Aorta (tissue), 5 donors: ENCODE measurements at regions not wholly inside any gene's neighbourhood (a gene's known extent, or its start where the extent isn't known, plus 50 kb on each side); places are given as distances from the start of the nearest gene placed in this dataset.

Experiments used
- ATAC-seq: fragments of 200-7000 bp; cut with Tn5 transposase; one replicate; pipeline ENCODE4 v1.9.1; 2022; ENCODE audit warnings: moderate library complexity; ENCODE audit not compliant: low FRiP score
- DNase-seq, 2 donors: peaks; one replicate each; pipeline ENCODE4 v3.0.0-alpha.2; 2020
- H3K27ac ChIP-seq, 2 donors: one replicate each; pipeline ENCODE4 v1.5.1; 2013; ENCODE audit warnings: low read length in 2 of 2, mild to moderate bottlenecking in 2 of 2, moderate library complexity in 2 of 2, control low read depth in 1 of 2, inconsistent platforms in 1 of 2, low read depth in 1 of 2
- H3K27me3 ChIP-seq, 2 donors: one replicate each; pipeline ENCODE4 v1.6.1; 2013; ENCODE audit warnings: control low read depth in 1 of 2, low read length in 1 of 2, mild to moderate bottlenecking in 1 of 2, moderate library complexity in 1 of 2; ENCODE audit not compliant: insufficient read depth in 2 of 2, control insufficient read depth in 1 of 2
- H3K36me3 ChIP-seq, 2 donors: one replicate each; pipeline ENCODE4 v1.6.1; 2013; ENCODE audit warnings: control low read depth in 1 of 2, low read length in 1 of 2, mild to moderate bottlenecking in 1 of 2; ENCODE audit not compliant: insufficient read depth in 2 of 2, control insufficient read depth in 1 of 2
- H3K4me1 ChIP-seq, 2 donors: one replicate each; pipeline ENCODE4 v1.6.1; 2013; ENCODE audit warnings: low read length in 2 of 2, control low read depth in 1 of 2, mild to moderate bottlenecking in 1 of 2, moderate library complexity in 1 of 2; ENCODE audit not compliant: insufficient read depth in 2 of 2, control insufficient read depth in 1 of 2
- H3K4me3 ChIP-seq, 2 donors: one replicate each; pipeline ENCODE4 v1.5.1; 2013; ENCODE audit warnings: low read length in 2 of 2, control low read depth in 1 of 2, mild to moderate bottlenecking in 1 of 2
- H3K9me3 ChIP-seq: one replicate; pipeline ENCODE4 v1.6.1; 2013; ENCODE audit warnings: mild to moderate bottlenecking, low read length; ENCODE audit not compliant: control insufficient read depth
- WGBS, 2 donors: extraction: QIAGEN DNeasy Blood & Tissue Kit; methylation state at CpG; one replicate each; pipeline ENCODE4 v1.1.7; 2013; 5-methylcytosine and 5-hydroxymethylcytosine counted together
- intact Hi-C, 2 donors: fragments of 100-400 bp; cut with DNase I; formaldehyde crosslinking; loops; one replicate each; pipeline versions ENCODE4 v1.14.2 to v1.15.0; 2022
- donor health status: healthy with polysubstance abuse.
- donor health status: Bipolar disorder and iron deficiency.
- donor health status: DM: no; HTN: no; CAD: no.
- donor health status: DM: no; HTN: no; CAD: no.
- donor health status: DM: yes; HTN: yes; CAD: no.

DNA sequence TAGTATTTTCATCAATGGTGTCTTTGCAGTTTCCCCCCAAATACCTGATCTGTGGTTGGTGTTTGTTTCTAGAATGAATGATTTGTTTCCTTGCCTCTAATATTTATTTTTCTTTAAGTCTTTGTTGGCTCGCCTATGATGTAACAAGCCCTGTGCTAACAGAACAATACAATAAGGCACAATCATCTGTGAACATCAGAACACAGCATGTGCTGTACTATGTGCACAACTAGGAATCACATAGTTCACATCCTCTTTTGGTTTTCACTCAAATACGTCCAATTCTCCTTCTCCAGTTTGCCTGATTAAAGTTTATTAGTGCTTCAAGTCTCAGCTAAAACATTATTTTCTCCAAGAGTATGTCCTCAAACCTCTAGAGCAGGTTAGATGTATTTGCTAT is 613.1 kb downstream of the EPHA7 start:
- H3K27ac ChIP-seq = no peak overlapping the region
- H3K4me1 ChIP-seq = no peaks in the 10 kb centered on the region
- H3K36me3 ChIP-seq = no peaks in the 10 kb centered on the region
- DNase-seq (no peak), ATAC-seq (no peak)
- no peaks in the 10 kb centered on the region for H3K27me3 ChIP-seq
- H3K9me3 ChIP-seq = no peaks in the 10 kb centered on the region
- intact Hi-C loops = no loop called here
- WGBS, 2 donors = 59 to 60% methylated on average over 2 of the region's 2 CpGs
- no peak overlapping the region for H3K4me3 ChIP-seq

DNA sequence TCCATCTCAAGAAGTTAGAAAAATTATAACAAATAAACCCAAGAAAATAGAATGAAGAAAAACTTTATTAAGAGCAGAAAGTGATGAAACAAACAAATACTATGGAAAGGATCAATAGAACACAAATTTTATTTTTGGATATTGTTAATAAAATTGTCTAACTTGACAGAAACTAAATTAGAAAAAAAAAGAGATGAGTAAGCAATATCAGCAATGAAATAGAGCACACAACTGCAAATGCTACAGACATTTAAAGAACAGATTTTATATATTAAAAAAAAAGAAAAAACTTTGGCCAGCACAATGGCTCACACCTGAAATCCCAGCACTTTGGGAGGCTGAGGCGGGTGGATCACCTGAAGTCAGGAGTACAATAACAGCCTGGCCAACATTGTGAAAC is 628.0 kb downstream of the EPHA7 start:
- no peaks in the 10 kb centered on the region for H3K36me3 ChIP-seq
- no peak overlapping the region for H3K27ac ChIP-seq
- ATAC-seq (no peak), DNase-seq (no peak)
- no peak overlapping the region for H3K4me3 ChIP-seq
- H3K9me3 ChIP-seq = no peaks in the 10 kb centered on the region
- H3K4me1 ChIP-seq = no peaks in the 10 kb centered on the region
- H3K27me3 ChIP-seq = no peaks in the 10 kb centered on the region
- intact Hi-C loops = no loop called here
- 94 to 100% methylated on average over 1 of the region's 1 CpG for WGBS, 2 donors

DNA sequence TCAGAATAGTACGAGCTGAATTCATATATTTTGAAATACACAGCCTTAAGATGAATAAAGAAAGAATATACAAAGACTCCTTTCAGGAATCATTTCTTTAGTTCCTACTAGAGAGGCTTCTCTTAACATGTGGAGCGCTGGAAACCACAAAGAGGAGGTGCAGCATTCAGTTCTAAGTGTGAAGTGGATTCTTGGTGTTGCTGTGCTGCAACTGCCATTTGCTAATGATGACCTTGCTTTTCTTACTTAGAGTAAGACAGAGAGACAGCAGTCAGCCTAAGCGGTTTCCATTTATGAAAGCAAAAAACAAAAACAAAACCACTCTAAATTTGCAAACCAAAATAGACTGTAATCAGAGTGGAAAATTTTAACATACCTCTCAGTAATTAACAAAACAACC is 629.0 kb downstream of the EPHA7 start:
- Histone ChIP-seq H3K9me3 (no peaks in the 10 kb centered on the region), H3K27ac (no peak overlapping the region), H3K27me3 (no peaks in the 10 kb centered on the region), H3K4me3 (no peak overlapping the region), H3K36me3 (no peaks in the 10 kb centered on the region), H3K4me1 (no peaks in the 10 kb centered on the region)
- intact Hi-C loops = no loop called here
- 44 to 46% methylated on average over 3 of the region's 3 CpGs for WGBS, 2 donors
- no peak for ATAC-seq
- no peak for DNase-seq

DNA sequence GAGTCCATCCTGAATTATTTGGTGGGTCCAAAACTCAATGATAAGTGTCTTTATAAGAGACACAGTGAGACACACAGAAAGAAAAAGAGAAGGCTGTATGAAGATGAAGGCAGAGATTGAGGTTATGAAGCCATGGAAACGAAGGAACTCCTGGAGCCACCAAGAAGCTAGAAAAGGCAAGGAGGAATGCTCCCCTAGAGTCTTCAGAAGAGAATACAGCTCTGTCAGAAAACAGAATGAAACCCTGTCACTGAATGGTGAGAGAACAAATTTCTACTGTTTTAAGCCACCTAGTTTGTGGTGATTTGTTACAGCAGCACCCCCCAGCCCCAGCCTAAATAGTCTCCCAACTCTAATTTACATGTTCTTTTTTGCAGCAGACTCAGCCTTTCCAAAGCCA is 635.1 kb downstream of the EPHA7 start:
- Histone ChIP-seq H3K27ac (no peak overlapping the region), H3K9me3 (no peaks in the 10 kb centered on the region), H3K27me3 (no peaks in the 10 kb centered on the region), H3K4me1 (no peaks in the 10 kb centered on the region), H3K4me3 (no peak overlapping the region), H3K36me3 (no peaks in the 10 kb centered on the region)
- intact Hi-C loops = no loop called here
- DNase-seq = no peak
- no peak for ATAC-seq
- WGBS, 2 donors = 77 to 81% methylated on average over 1 of the region's 1 CpG

DNA sequence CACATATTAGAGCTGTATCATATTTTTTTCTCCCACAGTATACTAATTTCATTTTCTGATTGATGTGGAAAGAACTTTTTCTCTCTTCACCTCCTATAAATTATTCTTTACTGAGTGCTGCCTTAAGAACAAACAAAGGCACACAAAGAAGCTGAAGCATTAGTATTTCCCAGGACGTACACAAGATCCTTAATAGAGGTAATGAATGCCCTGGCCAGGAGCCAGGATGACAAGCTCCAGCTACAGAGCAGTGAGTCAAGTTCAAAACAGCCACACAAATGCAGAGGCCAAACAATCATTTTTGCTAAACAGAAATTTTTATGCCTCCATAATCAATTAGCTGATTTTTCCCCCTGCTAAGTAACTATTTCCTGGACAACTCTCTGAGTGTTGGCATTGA is 639.6 kb downstream of the EPHA7 start:
- no peaks in the 10 kb centered on the region for H3K27me3 ChIP-seq
- H3K4me3 ChIP-seq = no peak overlapping the region
- H3K36me3 ChIP-seq = no peaks in the 10 kb centered on the region
- WGBS, 2 donors = 11% methylated on average over 1 of the region's 1 CpG
- H3K27ac ChIP-seq = no peak overlapping the region
- no peaks in the 10 kb centered on the region for H3K9me3 ChIP-seq
- H3K4me1 ChIP-seq = no peaks in the 10 kb centered on the region
- no peak for ATAC-seq
- intact Hi-C loops = no loop called here
- no peak for DNase-seq

DNA sequence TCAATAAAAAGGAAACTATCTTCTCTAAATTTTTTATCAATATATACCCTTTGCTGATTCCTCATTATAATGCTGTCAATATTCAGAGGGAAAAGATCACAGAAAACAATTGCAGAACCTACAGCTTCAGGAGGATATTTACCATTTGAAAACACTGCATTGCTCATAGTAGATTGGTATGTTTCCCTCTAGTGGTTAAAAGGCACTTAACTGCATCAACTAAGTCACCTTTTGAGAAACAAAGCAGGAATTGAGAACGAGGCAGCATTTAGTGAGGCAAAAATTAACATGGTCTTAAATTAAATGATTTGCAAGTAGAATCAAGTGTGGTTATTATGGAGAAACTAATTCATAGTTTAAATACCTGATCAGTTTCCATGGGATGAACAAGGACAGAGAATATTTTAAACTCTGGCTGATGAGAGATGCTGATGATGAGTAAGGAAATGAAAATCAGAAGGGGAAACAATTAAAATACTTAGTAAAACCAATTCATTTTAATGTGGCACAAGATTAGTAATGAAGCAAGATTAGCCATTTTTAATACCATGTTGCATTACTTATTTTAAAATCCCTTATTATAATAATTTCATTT is 642.1 kb downstream of the EPHA7 start:
- WGBS, 2 donors = 37 to 42% methylated on average over 1 of the region's 1 CpG
- Histone ChIP-seq H3K27me3 (no peaks in the 10 kb centered on the region), H3K36me3 (no peaks in the 10 kb centered on the region), H3K4me3 (no peak overlapping the region), H3K4me1 (no peaks in the 10 kb centered on the region), H3K9me3 (no peaks in the 10 kb centered on the region), H3K27ac (no peak overlapping the region)
- intact Hi-C loops = no loop called here
- ATAC-seq (no peak), DNase-seq (no peak)

DNA sequence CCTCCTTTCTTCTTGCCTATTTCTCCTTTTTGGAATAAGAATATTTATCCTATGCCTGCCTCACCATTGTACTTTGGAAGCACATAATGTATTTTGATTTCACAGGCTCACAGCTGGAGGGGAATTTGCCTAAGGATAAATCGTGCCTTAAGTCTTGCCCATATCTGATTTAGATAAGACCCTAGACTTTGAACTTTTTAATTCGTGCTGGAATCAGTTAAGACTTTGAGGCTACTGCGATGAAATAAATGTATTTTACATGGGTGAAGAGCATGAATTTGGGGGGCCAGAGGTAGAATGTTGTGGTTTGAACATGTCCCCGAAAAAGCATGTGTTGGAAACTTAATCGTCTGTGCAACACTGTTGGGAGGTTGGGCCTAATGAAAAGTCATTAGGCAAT is 648.8 kb downstream of the EPHA7 start:
- DNase-seq = no peak
- Histone ChIP-seq H3K27me3 (no peaks in the 10 kb centered on the region), H3K27ac (no peak overlapping the region), H3K36me3 (no peaks in the 10 kb centered on the region), H3K4me1 (no peaks in the 10 kb centered on the region), H3K4me3 (no peak overlapping the region), H3K9me3 (no peaks in the 10 kb centered on the region)
- no peak for ATAC-seq
- intact Hi-C loops = no loop called here
- 62 to 66% methylated on average over 5 of the region's 5 CpGs for WGBS, 2 donors

DNA sequence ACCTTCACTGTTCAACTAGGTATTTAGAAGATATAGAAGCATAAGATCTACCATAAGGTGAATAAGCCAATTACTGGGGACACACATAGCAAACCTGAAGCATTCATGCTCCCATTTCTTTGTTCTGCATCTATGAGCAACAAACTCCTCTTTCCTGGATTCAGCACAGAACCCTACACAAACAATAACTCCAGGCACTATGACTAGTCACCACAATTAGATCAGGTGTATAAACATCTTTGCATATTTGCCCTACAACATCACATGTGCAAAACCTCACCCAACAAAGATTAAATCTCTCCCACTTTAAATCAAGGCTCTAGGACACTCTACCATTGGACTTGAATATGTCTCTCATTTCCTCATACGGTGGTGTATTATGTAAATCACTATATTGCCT is 652.3 kb downstream of the EPHA7 start:
- H3K4me3 ChIP-seq = no peak overlapping the region
- H3K36me3 ChIP-seq = no peaks in the 10 kb centered on the region
- H3K4me1 ChIP-seq = no peaks in the 10 kb centered on the region
- WGBS, 2 donors = 79 to 86% methylated on average over 1 of the region's 1 CpG
- no peak for ATAC-seq
- DNase-seq = no peak
- no peaks in the 10 kb centered on the region for H3K27me3 ChIP-seq
- intact Hi-C loops = no loop called here
- no peaks in the 10 kb centered on the region for H3K9me3 ChIP-seq
- H3K27ac ChIP-seq = no peak overlapping the region

DNA sequence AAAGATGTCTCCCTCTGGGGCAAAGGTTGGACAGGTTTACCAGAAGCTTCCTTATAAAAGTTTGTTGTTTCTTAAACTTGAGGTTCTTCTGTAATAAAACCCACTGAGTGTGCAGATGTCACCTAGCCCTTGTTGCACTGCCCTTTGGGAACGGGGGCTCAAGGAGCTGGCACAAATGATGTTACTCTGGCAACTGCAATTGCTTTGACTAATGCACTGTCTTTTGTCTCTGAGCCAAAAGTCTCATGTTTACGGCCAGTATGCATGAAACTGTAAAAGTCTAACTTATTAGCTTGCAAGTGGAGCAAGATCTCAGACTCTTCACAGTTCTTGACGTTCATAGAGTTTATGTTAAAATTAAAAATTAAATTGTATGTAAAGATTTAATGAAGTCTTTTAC is 655.7 kb downstream of the EPHA7 start:
- 66 to 70% methylated on average over 3 of the region's 3 CpGs for WGBS, 2 donors
- intact Hi-C loops = no loop called here
- no peak for ATAC-seq
- H3K36me3 ChIP-seq = no peaks in the 10 kb centered on the region
- no peaks in the 10 kb centered on the region for H3K4me1 ChIP-seq
- no peaks in the 10 kb centered on the region for H3K9me3 ChIP-seq
- H3K27ac ChIP-seq = no peak overlapping the region
- H3K4me3 ChIP-seq = no peak overlapping the region
- H3K27me3 ChIP-seq = no peaks in the 10 kb centered on the region
- DNase-seq = no peak
